ENCODE measurements at regions not wholly inside any gene's neighbourhood (a gene's known extent, or its start where the extent isn't known, plus 50 kb on each side); places are given as distances from the start of the nearest gene placed in this dataset.
"Not testable (repeated sequence)": the region's sequence is repeated elsewhere in the genome, so short reads cannot be mapped to it uniquely, and the experiment has no call there.

- not testable (repeated sequence) for TF ChIP-seq ZNF341 (tag by site-specific recombination; IDR thresholded peaks at IDR 0.05; ENCODE audit: low read depth); ZNF398 (tag by site-specific recombination; IDR thresholded peaks at IDR 0.05); ZNF239 (tag by site-specific recombination; IDR thresholded peaks at IDR 0.05); ZNF24 (tag by site-specific recombination; IDR thresholded peaks at IDR 0.05); CTCF (tag by site-specific recombination; IDR thresholded peaks at IDR 0.05); ZNF426 (tag by site-specific recombination; IDR thresholded peaks at IDR 0.05); ZNF10 (tag by site-specific recombination; IDR thresholded peaks at IDR 0.05); SP2 (tag by site-specific recombination; IDR thresholded peaks at IDR 0.05); ZNF175 (tag by site-specific recombination; IDR thresholded peaks at IDR 0.05)
These were observed 74.7 kb downstream of the TBC1D28 start for GRCh38 chr17:18569489-18569913.
